DMS53 treated with DMSO at 0.1 percent for 48 hours (cell line): ENCODE measurements at regions not wholly inside any gene's neighbourhood (a gene's known extent, or its start where the extent isn't known, plus 50 kb on each side); places are given as distances from the start of the nearest gene placed in this dataset.
"Not testable (repeated sequence)": the region's sequence is repeated elsewhere in the genome, so short reads cannot be mapped to it uniquely, and the experiment has no call there.

ENCODE experiments used
- DNase-seq: peaks from one replicate; lab custom pipeline; 2025; ENCODE audit not compliant: unreplicated experiment; lab: John Stamatoyannopoulos, UW

DNA sequence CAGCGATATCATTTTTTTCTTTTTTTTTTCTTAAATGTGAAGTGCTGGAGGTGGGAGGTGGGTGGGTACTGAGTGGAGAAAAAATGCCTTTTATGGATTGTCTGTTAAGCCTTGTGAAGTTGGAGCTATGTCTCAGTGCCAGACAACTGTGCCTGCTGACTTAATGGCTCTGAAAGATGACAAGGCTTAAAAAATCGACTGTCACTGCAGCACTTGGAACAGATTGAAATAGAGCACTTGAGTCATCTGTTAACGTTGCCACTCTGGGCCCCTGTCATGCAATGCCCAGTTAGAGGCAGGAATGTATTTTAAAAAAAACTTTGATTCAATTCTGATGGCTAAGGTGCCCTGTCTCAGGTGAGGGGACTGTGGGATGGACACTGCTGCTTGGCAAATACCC lies 108.2 kb upstream of the HS3ST2 start:
- no peak for DNase-seq

- DNase-seq = no peak
Measured at GRCh38 chr16:22710326-22710725, 103.6 kb upstream of the HS3ST2 start.

- DNase-seq = no peak
Measured at GRCh38 chr16:22711847-22712246, 102.1 kb upstream of the HS3ST2 start.

GRCh38 chr16:22712471-22712870 lies 101.5 kb upstream of the HS3ST2 start:
- no peak for DNase-seq

DNA sequence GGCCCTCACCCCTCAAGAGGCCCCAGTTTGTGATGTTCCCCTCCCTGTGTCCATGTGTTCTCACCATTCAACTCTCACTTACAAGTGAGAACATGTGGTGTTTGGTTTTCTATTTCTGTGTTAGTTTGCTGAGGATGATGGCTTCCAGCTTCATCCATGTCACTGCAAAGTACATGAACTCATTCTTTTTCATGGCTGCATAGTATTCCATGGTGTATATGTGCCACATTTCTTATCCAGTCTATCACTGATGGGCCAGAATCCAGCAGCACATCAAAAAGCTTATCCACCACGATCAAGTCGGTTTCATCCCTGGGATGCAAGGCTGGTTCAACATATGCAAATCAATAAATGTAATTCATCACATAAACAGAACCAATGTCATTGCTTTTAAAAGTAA lies 95.4 kb upstream of the HS3ST2 start:
- not testable (repeated sequence) for DNase-seq

- DNase-seq = no peak
Measured at GRCh38 chr16:22719945-22720344, 94.0 kb upstream of the HS3ST2 start.

- DNase-seq = peak; percentile 73
Measured at GRCh38 chr16:22721511-22722100, 92.4 kb upstream of the HS3ST2 start.

- not testable (repeated sequence) for DNase-seq
Measured at GRCh38 chr16:22722551-22723541, 91.1 kb upstream of the HS3ST2 start.

DNA sequence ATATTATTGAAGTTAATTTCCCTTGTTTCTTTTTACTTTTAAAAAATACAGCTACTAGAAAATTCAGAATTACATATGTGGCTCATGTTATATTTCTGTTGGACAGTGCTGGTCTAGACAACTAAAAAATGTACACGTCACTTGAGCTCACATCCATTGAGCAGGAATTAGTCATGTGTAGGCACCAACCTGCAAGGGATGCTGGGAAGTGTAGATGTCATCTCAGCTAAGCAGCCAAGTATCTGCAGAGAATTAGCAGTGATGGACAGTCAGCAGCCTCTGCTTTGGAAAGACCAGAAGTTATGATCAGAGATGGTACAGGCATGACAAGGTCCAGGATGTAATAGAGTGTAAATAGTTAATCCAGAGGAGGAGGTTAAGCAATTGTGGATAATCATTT lies 87.1 kb upstream of the HS3ST2 start:
- DNase-seq = peak; percentile 33

DNA sequence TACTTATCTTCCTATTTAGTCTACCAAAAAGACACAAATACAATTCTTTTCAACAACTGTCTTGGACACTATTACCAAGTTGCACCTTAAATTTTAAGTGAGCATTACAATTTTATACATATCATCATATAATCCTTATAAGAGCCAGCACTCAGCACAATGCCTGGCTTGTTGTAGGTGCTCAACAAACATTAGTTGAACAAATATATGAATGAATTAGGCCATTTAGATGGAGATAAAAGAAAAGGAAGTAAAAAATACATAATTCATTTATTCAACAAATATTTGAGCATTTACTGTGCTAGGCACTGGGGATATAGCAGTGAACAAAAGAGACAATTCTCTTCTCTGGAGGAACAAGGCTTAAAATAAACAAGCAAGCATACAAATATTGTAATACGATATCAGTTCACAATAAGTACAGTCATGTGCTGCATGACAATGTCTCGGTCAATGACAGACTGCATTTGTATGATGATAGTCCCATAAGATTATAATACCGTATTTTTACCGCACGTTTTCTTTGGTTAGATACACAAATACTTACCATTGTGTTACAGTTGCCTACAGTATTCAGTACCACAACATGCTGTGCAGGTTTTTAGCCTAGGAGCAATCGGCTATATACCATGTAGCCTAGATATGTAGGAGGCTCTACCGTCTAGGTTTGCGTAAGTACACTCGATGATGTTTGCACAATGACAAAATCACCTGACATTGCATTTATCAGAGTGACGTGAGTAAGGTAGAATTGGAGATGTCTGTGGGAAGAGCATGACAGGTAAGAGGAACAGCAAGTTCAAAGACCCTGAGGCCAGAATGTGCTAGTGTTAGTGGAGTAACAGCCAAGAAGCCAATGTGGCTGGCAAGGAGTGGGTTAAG lies 86.4 kb upstream of the HS3ST2 start:
- peak; percentile 97 for DNase-seq

DNA sequence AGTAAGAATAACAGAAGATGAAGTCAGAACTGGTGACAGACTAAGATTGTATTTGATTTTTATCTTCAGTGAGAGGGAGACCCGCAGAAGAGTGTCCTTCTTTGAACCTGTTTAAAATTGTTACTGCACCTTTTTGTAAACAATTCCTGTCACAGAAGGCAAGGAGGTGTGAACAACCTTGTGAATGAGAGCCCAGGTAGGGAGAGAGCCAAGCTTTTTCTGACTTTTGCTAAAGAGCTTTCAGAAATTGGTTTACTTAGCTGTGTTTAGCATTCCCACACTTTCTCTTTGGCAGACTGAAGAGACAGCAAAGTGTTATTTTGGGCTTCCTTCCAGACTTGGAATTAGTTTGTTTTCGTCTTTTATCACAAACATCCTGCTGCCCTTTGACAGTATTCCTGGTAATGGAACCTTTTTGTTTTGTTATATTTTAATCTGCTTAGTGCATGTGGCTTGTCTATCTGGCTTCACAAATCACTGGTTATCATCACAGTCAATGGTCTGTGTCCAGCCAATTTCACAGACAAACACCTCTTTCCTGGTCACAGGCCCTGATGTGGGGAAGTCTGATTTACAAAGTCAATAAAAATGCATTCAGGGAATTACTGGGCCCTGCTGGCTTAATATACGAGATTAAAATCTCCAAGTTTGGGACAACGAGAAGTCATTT lies 85.7 kb upstream of the HS3ST2 start:
- no peak for DNase-seq

GRCh38 chr16:22732400-22732799 lies 81.6 kb upstream of the HS3ST2 start:
- DNase-seq = peak; percentile 18

DNA sequence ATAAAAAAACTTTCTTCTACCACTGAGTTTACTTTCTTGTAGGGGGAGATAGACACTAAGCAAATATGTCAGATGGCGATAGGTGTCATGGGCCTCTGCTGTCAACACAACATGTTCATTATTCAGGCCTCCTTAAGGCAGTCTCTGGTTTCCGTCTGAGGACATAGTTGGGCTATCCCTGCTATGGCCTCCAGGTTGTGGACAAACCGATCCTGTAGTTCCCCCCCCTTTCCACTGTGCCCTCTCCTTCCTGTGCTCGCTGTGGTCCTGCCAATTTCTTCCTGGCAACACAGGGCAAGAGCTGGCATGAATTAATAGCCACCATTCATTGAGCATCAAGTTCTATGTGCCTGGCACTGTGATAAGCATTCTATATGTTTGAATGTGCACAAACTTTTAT lies 81.0 kb upstream of the HS3ST2 start:
- no peak for DNase-seq

GRCh38 chr16:22734368-22734767 lies 79.6 kb upstream of the HS3ST2 start:
- DNase-seq = no peak

- DNase-seq = no peak
Measured at GRCh38 chr16:22736791-22737190, 77.2 kb upstream of the HS3ST2 start.

DNA sequence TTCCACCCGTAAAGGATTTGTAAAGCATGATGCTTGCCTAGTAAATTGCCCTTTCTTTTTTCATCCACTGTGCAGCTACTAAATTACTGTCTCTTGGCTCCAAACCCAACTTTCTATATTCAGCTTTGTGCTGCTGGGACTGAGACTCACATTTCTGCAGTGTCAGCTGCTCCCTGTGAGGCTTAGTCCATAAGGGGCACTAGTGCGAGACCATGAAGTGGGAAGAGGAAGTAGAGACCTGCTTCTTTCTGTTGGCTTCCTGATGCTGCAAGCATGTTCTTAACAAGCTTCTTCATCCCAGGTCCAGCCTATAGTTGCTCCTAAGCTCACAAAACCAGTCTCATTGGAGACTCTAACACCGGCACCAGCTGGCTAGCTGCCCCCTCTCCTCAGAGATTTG lies 74.9 kb upstream of the HS3ST2 start:
- no peak for DNase-seq

- no peak for DNase-seq
Measured at GRCh38 chr16:22743401-22743800, 70.6 kb upstream of the HS3ST2 start.

DNA sequence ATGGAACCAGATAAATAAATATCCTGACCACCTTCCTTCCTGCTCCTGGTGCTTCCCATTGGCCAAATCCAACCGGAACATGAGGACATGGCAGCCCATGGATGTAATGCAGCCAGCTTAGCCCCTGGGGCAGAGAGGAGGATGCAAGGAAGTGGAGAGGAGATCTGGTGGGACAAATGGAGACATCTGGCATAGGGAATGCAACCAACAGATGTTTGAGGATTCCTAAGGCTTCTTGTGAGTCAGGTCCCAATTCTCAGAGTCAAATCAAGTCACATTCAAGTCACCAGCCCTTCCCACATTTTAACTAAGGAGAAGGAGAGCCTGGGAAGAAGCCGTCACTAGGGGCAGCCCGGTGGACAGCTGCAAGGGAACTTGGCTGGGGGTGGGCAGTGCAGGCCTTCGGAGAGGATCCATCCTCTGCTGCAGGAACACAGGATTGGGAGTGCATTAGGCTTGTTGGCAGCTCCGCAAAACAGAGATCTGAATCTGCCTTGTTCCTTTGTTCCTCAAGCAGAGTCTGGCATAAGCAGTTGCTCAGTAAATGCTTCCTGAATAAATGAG lies 62.8 kb upstream of the HS3ST2 start:
- no peak for DNase-seq

DNA sequence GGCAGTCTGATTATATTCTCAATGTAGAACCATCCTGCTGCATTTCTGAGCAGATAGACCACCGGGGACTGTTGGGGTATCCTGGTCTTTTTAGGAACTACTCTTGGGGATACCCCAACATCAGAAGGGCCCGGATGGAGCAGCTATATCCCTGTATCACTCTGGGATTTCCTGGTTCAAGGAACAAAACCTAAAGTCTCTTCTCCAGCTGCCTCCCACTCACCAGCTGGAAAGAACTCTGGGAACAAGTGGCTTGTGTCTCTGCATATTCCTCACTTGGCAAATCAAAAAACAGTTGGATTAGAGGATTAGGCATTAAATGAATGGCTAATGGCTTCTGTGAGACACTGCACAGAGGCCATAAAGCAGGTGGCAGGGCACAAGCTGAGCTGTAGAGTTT lies 62.3 kb upstream of the HS3ST2 start:
- no peak for DNase-seq

GRCh38 chr16:22753451-22753850 lies 60.5 kb upstream of the HS3ST2 start:
- no peak for DNase-seq

DNA sequence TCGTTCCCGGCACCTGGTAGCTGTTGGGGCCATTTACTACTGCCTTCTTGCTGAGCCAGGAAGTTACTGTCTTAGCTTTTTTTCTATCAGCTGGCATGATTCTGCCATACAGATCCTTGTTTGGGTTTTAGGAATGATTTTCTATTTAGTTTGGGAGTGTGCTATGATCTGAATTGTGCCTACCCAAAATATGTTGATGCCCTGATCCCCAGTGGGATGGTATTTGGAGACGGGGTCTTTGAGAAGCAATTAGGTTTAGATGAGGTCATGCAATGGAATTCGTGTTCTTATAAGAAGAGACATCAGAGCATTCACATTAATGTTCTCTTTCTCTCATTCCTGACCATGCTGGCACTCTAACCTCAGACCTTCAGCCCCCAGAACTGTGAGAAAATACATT lies 59.4 kb upstream of the HS3ST2 start:
- no peak for DNase-seq
